DOHH2 (cell line): ENCODE measurements at regions not wholly inside any gene's neighbourhood (a gene's known extent, or its start where the extent isn't known, plus 50 kb on each side); places are given as distances from the start of the nearest gene placed in this dataset.

Experiments used
- EZH2phosphoT487 ChIP-seq: fragments of 200-600 bp; sonication (generic); IDR thresholded peaks from 2 replicates; pipeline ENCODE4 v1.6.1; 2017; ENCODE audit warnings: borderline replicate concordance, mild to moderate bottlenecking, antibody characterized with exemption, low read length, moderate library complexity, mixed read lengths
- TF ChIP-seq, protein P1 (sequence below): fragments of 200-600 bp; sonication (generic); IDR thresholded peaks from one replicate; pipeline ENCODE4 v1.5.1; 2014; ENCODE audit warnings: antibody characterized with exemption, mild to moderate bottlenecking, low read depth, low read length; ENCODE audit not compliant: poor library complexity, severe bottlenecking

DNA sequence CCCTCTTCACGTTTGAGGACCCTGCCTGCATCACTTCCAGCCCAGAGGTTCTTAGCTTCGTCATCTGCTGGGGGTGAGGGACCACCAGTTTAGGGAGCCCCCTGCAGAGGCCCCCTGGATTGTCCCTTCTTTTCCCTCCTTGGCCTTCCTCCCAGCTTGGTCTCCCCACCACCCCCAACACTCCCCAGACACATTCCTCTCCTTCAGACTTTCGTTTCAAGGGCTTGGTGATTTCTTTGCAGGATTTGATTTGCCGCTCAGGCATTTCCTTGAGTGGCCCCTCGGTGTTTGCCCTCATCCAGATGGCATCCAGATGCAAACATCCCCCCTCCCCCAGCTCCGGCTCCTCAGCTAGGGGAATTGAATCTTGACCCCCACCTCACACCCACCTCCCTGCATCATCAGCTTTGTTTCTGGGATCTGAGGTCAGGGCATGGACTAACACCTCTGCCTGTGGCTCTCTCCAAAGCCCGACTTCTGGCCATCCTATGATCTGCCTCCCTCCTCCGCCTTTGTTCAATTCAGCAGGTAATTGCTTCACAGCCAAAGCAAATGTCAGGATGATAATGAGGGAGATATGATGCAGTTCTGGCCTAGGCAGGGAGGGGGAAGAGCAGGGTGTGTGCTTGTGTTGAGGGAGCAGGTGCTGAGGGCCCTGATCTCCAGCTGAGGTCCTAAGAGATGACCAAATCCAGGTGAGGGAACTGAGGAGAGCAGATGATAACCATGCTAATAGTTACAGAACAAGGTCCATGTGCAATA lies 141.5 kb downstream of the VEGFA start:
- TF ChIP-seq, protein P1, sequence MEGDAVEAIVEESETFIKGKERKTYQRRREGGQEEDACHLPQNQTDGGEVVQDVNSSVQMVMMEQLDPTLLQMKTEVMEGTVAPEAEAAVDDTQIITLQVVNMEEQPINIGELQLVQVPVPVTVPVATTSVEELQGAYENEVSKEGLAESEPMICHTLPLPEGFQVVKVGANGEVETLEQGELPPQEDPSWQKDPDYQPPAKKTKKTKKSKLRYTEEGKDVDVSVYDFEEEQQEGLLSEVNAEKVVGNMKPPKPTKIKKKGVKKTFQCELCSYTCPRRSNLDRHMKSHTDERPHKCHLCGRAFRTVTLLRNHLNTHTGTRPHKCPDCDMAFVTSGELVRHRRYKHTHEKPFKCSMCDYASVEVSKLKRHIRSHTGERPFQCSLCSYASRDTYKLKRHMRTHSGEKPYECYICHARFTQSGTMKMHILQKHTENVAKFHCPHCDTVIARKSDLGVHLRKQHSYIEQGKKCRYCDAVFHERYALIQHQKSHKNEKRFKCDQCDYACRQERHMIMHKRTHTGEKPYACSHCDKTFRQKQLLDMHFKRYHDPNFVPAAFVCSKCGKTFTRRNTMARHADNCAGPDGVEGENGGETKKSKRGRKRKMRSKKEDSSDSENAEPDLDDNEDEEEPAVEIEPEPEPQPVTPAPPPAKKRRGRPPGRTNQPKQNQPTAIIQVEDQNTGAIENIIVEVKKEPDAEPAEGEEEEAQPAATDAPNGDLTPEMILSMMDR, result no peak
- TF ChIP-seq EZH2phosphoT487, result no peak
